ENCODE measurements at regions not wholly inside any gene's neighbourhood (a gene's known extent, or its start where the extent isn't known, plus 50 kb on each side); places are given as distances from the start of the nearest gene placed in this dataset.

DNA sequence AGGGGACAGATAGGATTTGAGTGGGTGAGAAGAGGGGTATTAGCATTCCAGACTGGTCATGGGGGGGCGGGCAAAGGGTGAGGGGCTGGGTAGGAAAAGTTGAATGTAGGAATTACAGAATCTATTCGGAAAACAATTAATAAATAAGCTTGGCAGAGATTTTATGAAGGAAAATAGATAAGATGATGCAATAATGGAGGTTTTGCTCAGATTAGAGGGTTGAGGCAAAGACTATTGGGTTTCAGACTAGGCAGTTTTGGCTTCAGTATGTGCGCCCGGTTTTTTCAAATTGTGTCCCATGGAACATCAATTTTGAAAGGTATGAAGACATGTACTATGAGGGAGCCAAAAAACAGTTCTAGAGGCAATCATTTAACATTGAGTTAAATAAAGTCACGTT is 410.6 kb downstream of the SPRY1 start:
- POLR2A ChIA-PET: interaction anchor here (0.6 kb wide), 1 partner anchor 1368 kb away, joined by 6 read pairs; no protein-coding TSS in a partner anchor
- no peak overlapping the region for H3K4me3 ChIP-seq (ENCODE audit: low read depth, low read length, poor library complexity, severe bottlenecking)
- no peak overlapping the region for H3K4me2 ChIP-seq (ENCODE audit: low read length)
- no peaks in the 10 kb centered on the region for H3K9me3 ChIP-seq (ENCODE audit: low read length)
- intact Hi-C loops (cut with micrococcal nuclease; ENCODE audit: unreplicated experiment): no loop called here
- H3K9me2 ChIP-seq (ENCODE audit: insufficient read depth, low read length): no peaks in the 10 kb centered on the region
- no peak for DNase-seq (ENCODE audit: low spot score)
- H3K4me1 ChIP-seq (ENCODE audit: insufficient read depth, low read length, poor library complexity, severe bottlenecking): peaks cover 17% of the 10 kb centered on the region
- no peaks in the 10 kb centered on the region for H4K20me1 ChIP-seq (ENCODE audit: insufficient read depth, low read length)
- H3K36me3 ChIP-seq (ENCODE audit: insufficient read depth, low read length): no peaks in the 10 kb centered on the region
- H3K79me2 ChIP-seq (ENCODE audit: insufficient read depth, low read depth, low read length): no peaks in the 10 kb centered on the region
- TF ChIP-seq EZH2phosphoT487 (IDR thresholded peaks at IDR 0.05; ENCODE audit: borderline replicate concordance, low read depth, low read length): no peak
- TF ChIP-seq, protein P1, sequence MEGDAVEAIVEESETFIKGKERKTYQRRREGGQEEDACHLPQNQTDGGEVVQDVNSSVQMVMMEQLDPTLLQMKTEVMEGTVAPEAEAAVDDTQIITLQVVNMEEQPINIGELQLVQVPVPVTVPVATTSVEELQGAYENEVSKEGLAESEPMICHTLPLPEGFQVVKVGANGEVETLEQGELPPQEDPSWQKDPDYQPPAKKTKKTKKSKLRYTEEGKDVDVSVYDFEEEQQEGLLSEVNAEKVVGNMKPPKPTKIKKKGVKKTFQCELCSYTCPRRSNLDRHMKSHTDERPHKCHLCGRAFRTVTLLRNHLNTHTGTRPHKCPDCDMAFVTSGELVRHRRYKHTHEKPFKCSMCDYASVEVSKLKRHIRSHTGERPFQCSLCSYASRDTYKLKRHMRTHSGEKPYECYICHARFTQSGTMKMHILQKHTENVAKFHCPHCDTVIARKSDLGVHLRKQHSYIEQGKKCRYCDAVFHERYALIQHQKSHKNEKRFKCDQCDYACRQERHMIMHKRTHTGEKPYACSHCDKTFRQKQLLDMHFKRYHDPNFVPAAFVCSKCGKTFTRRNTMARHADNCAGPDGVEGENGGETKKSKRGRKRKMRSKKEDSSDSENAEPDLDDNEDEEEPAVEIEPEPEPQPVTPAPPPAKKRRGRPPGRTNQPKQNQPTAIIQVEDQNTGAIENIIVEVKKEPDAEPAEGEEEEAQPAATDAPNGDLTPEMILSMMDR (conservative IDR thresholded peaks at IDR 0.05; ENCODE audit: low read length): no peak
- no peak overlapping the region for H3K27ac ChIP-seq (ENCODE audit: low read depth, low read length, poor library complexity, severe bottlenecking)
- no TSS peak for BruUV-seq (replicated peaks)
- CTCF ChIA-PET (ENCODE audit: unreplicated experiment): no interaction called here
- H2AFZ ChIP-seq (ENCODE audit: low read length): no peak overlapping the region

DNA sequence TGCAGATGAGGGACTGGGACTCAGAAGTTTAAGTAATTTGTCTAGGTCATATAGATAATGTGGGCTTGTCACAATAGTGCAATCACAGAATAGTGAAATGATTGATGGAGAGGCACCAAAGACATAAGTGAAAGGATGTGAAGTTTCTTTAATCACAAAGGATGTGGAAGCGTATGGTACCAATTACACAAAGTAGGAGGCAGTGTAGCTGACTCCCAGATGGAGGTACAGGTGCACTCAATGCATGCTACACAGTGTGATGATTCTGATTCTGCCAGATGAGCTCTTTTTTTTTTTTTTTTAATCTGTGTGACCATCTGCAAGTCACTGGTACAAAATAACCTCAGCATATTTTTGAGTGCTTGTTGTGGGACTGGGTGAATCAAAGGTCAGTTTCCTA is 411.3 kb downstream of the SPRY1 start:
- no peak overlapping the region for H2AFZ ChIP-seq (ENCODE audit: low read length)
- intact Hi-C loops (cut with micrococcal nuclease; ENCODE audit: unreplicated experiment): no loop called here
- H4K20me1 ChIP-seq (ENCODE audit: insufficient read depth, low read length): no peaks in the 10 kb centered on the region
- CTCF ChIA-PET (ENCODE audit: unreplicated experiment): no interaction called here
- no peak overlapping the region for H3K4me3 ChIP-seq (ENCODE audit: low read depth, low read length, poor library complexity, severe bottlenecking)
- no TSS peak for BruUV-seq (replicated peaks)
- no peak overlapping the region for H3K4me2 ChIP-seq (ENCODE audit: low read length)
- peak; percentile 23 for DNase-seq (ENCODE audit: low spot score)
- no peaks in the 10 kb centered on the region for H3K9me2 ChIP-seq (ENCODE audit: insufficient read depth, low read length)
- H3K9me3 ChIP-seq (ENCODE audit: low read length): no peaks in the 10 kb centered on the region
- TF ChIP-seq EZH2phosphoT487 (IDR thresholded peaks at IDR 0.05; ENCODE audit: borderline replicate concordance, low read depth, low read length): no peak
- TF ChIP-seq, protein P1 (conservative IDR thresholded peaks at IDR 0.05; ENCODE audit: low read length): no peak
- H3K79me2 ChIP-seq (ENCODE audit: insufficient read depth, low read depth, low read length): no peaks in the 10 kb centered on the region
- H3K27ac ChIP-seq (ENCODE audit: low read depth, low read length, poor library complexity, severe bottlenecking): no peak overlapping the region
- peaks cover 19% of the 10 kb centered on the region for H3K4me1 ChIP-seq (ENCODE audit: insufficient read depth, low read length, poor library complexity, severe bottlenecking)
- H3K36me3 ChIP-seq (ENCODE audit: insufficient read depth, low read length): no peaks in the 10 kb centered on the region
- POLR2A ChIA-PET: interaction anchor here (0.7 kb wide), 1 partner anchor 17 kb away, joined by 8 read pairs; no protein-coding TSS in a partner anchor

DNA sequence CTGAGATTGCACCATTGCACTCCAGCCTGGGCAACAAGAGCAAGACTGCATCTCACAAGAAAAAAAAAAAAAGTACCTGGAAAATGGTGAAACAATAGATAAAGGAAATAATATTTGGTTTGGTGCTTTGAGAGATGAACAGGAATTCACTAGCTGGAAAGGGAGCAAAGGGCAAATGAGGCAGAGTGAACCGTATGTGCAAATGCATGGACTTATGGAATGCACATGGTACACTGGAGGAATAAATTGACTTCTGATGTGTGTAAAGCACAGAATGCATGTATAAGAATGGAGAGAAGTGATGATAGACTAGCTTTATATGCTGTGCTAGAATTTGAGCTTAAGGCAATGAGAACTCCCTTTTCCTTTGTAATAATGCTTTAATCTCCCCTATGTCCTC is 413.3 kb downstream of the SPRY1 start:
- TF ChIP-seq EZH2phosphoT487 (IDR thresholded peaks at IDR 0.05; ENCODE audit: borderline replicate concordance, low read depth, low read length): no peak
- TF ChIP-seq, protein P1 (conservative IDR thresholded peaks at IDR 0.05; ENCODE audit: low read length): no peak
- CTCF ChIA-PET (ENCODE audit: unreplicated experiment): no interaction called here
- H3K4me3 ChIP-seq (ENCODE audit: low read depth, low read length, poor library complexity, severe bottlenecking): no peak overlapping the region
- BruUV-seq (replicated peaks): no TSS peak
- H3K36me3 ChIP-seq (ENCODE audit: insufficient read depth, low read length): no peaks in the 10 kb centered on the region
- no peak overlapping the region for H3K27ac ChIP-seq (ENCODE audit: low read depth, low read length, poor library complexity, severe bottlenecking)
- H3K9me2 ChIP-seq (ENCODE audit: insufficient read depth, low read length): no peaks in the 10 kb centered on the region
- H4K20me1 ChIP-seq (ENCODE audit: insufficient read depth, low read length): no peaks in the 10 kb centered on the region
- DNase-seq (ENCODE audit: low spot score): no peak
- no peak overlapping the region for H3K4me2 ChIP-seq (ENCODE audit: low read length)
- H3K79me2 ChIP-seq (ENCODE audit: insufficient read depth, low read depth, low read length): no peaks in the 10 kb centered on the region
- peaks cover 19% of the 10 kb centered on the region for H3K4me1 ChIP-seq (ENCODE audit: insufficient read depth, low read length, poor library complexity, severe bottlenecking)
- H3K9me3 ChIP-seq (ENCODE audit: low read length): no peaks in the 10 kb centered on the region
- intact Hi-C loops (cut with micrococcal nuclease; ENCODE audit: unreplicated experiment): no loop called here
- no peak overlapping the region for H2AFZ ChIP-seq (ENCODE audit: low read length)
- POLR2A ChIA-PET: no interaction called here

Measured in OCI-LY7 (cell line).